SK-N-SH (cell line): ENCODE measurements at regions not wholly inside any gene's neighbourhood (a gene's known extent, or its start where the extent isn't known, plus 50 kb on each side); places are given as distances from the start of the nearest gene placed in this dataset.

Source experiments
- CTCF ChIA-PET: fragments of 300-600, 350-600 bp; formaldehyde crosslinking; extraction: SDS; loops from one replicate; lab custom pipeline; 2021; lab: Yijun Ruan, JAX
- POLR2A ChIA-PET: fragments of 350-600 bp; sonication (Branson Sonifier 250); formaldehyde crosslinking; extraction: SDS; loops from one replicate; lab custom pipeline; 2020; ENCODE audit warnings: antibody characterized with exemption, inconsistent platforms; lab: Yijun Ruan, JAX
- DNase-seq: peaks from one replicate; pipeline ENCODE4 v3.0.0; 2012
- H2AFZ ChIP-seq: fragments of 200-600 bp; sonication (generic); 2 replicates; pipeline ENCODE4 v1.8.1; 2016; ENCODE audit warnings: antibody characterized with exemption, mild to moderate bottlenecking, low read depth
- H3F3A ChIP-seq: fragments of 200-600 bp; sonication (generic); replicated peaks from 2 replicates; pipeline ENCODE3; 2016; ENCODE audit warnings: antibody characterized with exemption, mild to moderate bottlenecking; ENCODE audit not compliant: insufficient read depth
- H3K27ac ChIP-seq, 2 experiments: fragments of 200-500 bp in 1 of 2; fragments of 200-600 bp in 1 of 2; sonication (Bioruptor generic) in 1 of 2; sonication (generic), shearing (Covaris generic) in 1 of 2; 2 replicates each; pipeline versions ENCODE4 v1.5.1 to v1.6.1; 2014 to 2016; ENCODE audit warnings: low read depth in 2 of 2, inconsistent platforms in 1 of 2, low read length in 1 of 2, mild to moderate bottlenecking in 1 of 2, mixed read lengths in 1 of 2
- H3K27me3 ChIP-seq: fragments of 200-600 bp; sonication (generic), shearing (Covaris generic); 2 replicates; pipeline ENCODE4 v1.6.1; 2016; ENCODE audit warnings: mixed run types; ENCODE audit not compliant: insufficient read depth
- H3K36me3 ChIP-seq, 2 experiments: fragments of 200-500 bp in 1 of 2; fragments of 200-600 bp in 1 of 2; sonication (Bioruptor generic) in 1 of 2; sonication (generic) in 1 of 2; replicated peaks in 1 of 2; 2 replicates each; pipeline versions ENCODE3 to v1.5.1; 2014 to 2016; ENCODE audit warnings: low read length in 1 of 2, mild to moderate bottlenecking in 1 of 2; ENCODE audit not compliant: insufficient read depth in 2 of 2, control insufficient read depth in 1 of 2
- H3K4me1 ChIP-seq, 2 experiments: fragments of 200-500 bp in 1 of 2; fragments of 200-600 bp in 1 of 2; sonication (Bioruptor generic) in 1 of 2; sonication (generic), shearing (Covaris generic) in 1 of 2; 2 replicates each; pipeline versions ENCODE4 v1.5.1 to v1.6.1; 2014 to 2016; ENCODE audit warnings: low read depth in 1 of 2, low read length in 1 of 2, mixed run types in 1 of 2; ENCODE audit not compliant: insufficient read depth in 2 of 2, control insufficient read depth in 1 of 2
- H3K4me2 ChIP-seq: fragments of 200-600 bp; sonication (generic), shearing (Covaris generic); 2 replicates; pipeline ENCODE4 v1.6.1; 2017; ENCODE audit warnings: mixed run types
- H3K4me3 ChIP-seq, 2 experiments: fragments of 200-500 bp in 1 of 2; fragments of 200-600 bp in 1 of 2; sonication (Bioruptor generic) in 1 of 2; sonication (generic), shearing (Covaris generic) in 1 of 2; 2 replicates each; pipeline versions ENCODE4 v1.5.1 to v1.8.1; 2014 to 2016; ENCODE audit warnings: low read depth in 2 of 2, inconsistent platforms in 1 of 2, low read length in 1 of 2, mild to moderate bottlenecking in 1 of 2, mixed read lengths in 1 of 2, moderate library complexity in 1 of 2
- H3K79me2 ChIP-seq: fragments of 200-600 bp; sonication (generic); 2 replicates; pipeline ENCODE4 v1.8.1; 2017; ENCODE audit warnings: mild to moderate bottlenecking; ENCODE audit not compliant: insufficient read depth
- H3K9ac ChIP-seq: fragments of 200-600 bp; sonication (generic); 2 replicates; pipeline ENCODE4 v1.6.1; 2017; ENCODE audit warnings: mixed run types
- H3K9me2 ChIP-seq: fragments of 200-600 bp; sonication (generic); 2 replicates; pipeline ENCODE4 v1.6.1; 2017; ENCODE audit warnings: mixed run types
- H3K9me3 ChIP-seq: fragments of 200-600 bp; sonication (generic); 2 replicates; pipeline ENCODE4 v1.6.1; 2017; ENCODE audit warnings: mixed run types, mild to moderate bottlenecking, moderate library complexity
- H4K20me1 ChIP-seq: fragments of 200-600 bp; sonication (generic); 2 replicates; pipeline ENCODE4 v1.6.1; 2017; ENCODE audit warnings: mild to moderate bottlenecking, mixed run types; ENCODE audit not compliant: insufficient read depth
- CHD2 ChIP-seq: fragments of 150-350 bp; IDR thresholded peaks from 2 replicates; pipeline ENCODE4 v1.6.1; 2018; ENCODE audit warnings: low read length; ENCODE audit not compliant: partially characterized antibody
- EP300 ChIP-seq, 2 experiments: IDR thresholded peaks; 2 replicates each; pipeline versions ENCODE4 v1.4.0 to v1.6.1; 2012; ENCODE audit warnings: borderline replicate concordance in 1 of 2, low read depth in 1 of 2, low read length in 1 of 2
- FOXM1 ChIP-seq: IDR thresholded peaks from 2 replicates; pipeline ENCODE4 v1.4.0; 2012; ENCODE audit warnings: low read depth, mild to moderate bottlenecking
- GABPA ChIP-seq: IDR thresholded peaks from 2 replicates; pipeline ENCODE4 v1.4.0; 2012; ENCODE audit warnings: low read depth, mild to moderate bottlenecking
- MAX ChIP-seq: IDR thresholded peaks from 2 replicates; pipeline ENCODE4 v1.4.0; 2012; ENCODE audit warnings: low read depth
- MXI1 ChIP-seq: IDR thresholded peaks from 2 replicates; pipeline ENCODE4 v1.6.1; 2012; ENCODE audit warnings: mild to moderate bottlenecking, low read depth, low read length, improper control_type of control experiment
- NRF1 ChIP-seq: IDR thresholded peaks from 2 replicates; pipeline ENCODE4 v1.6.1; 2012; ENCODE audit warnings: low read depth, mild to moderate bottlenecking, low read length
- POLR2AphosphoS5 ChIP-seq: IDR thresholded peaks from 2 replicates; pipeline ENCODE4 v1.6.1; 2012; ENCODE audit warnings: low read depth, low read length
- RAD21 ChIP-seq: IDR thresholded peaks from 2 replicates; pipeline ENCODE4 v1.6.1; 2012; ENCODE audit warnings: mild to moderate bottlenecking, low read length
- TAF1 ChIP-seq: IDR thresholded peaks from 2 replicates; pipeline ENCODE4 v1.6.1; 2012; ENCODE audit warnings: low read depth, mild to moderate bottlenecking, low read length, moderate library complexity, borderline replicate concordance
- TCF12 ChIP-seq: IDR thresholded peaks from 2 replicates; pipeline ENCODE4 v1.4.0; 2012
- WGBS: methylation state at CpG from one replicate; pipeline ENCODE4 v1.1.6; 2017; ENCODE audit warnings: low lambda C conversion rate; 5-methylcytosine and 5-hydroxymethylcytosine counted together
- TF ChIP-seq, protein P1 (sequence below): fragments of 200-600 bp; sonication (generic); IDR thresholded peaks from 2 replicates; pipeline ENCODE4 v1.6.1; 2017; ENCODE audit warnings: antibody characterized with exemption, mild to moderate bottlenecking, moderate library complexity
- TF ChIP-seq, protein P2 (sequence below): IDR thresholded peaks from 2 replicates; pipeline ENCODE4 v1.4.0; 2012; ENCODE audit warnings: low read depth, borderline replicate concordance
- TF ChIP-seq, protein P3 (sequence below): fragments of 150-350 bp; IDR thresholded peaks from 2 replicates; pipeline ENCODE4 v1.6.1; 2016; ENCODE audit warnings: mild to moderate bottlenecking, low read depth, low read length
- TF ChIP-seq, protein P4 (sequence below): fragments of 150-350 bp; IDR thresholded peaks from 2 replicates; pipeline ENCODE4 v1.6.1; 2017; ENCODE audit warnings: antibody characterized with exemption, low read length, low read depth, borderline replicate concordance

GRCh38 chr10:2938869-2939268 is 128.5 kb upstream of the PFKP start:
- H3K9me2 ChIP-seq: no peaks in the 10 kb centered on the region
- H3K4me2 ChIP-seq: no peak overlapping the region
- TF ChIP-seq RAD21: peak; percentile 43
- TF ChIP-seq POLR2AphosphoS5: no peak
- TF ChIP-seq NRF1: no peak
- TF ChIP-seq, protein P1, sequence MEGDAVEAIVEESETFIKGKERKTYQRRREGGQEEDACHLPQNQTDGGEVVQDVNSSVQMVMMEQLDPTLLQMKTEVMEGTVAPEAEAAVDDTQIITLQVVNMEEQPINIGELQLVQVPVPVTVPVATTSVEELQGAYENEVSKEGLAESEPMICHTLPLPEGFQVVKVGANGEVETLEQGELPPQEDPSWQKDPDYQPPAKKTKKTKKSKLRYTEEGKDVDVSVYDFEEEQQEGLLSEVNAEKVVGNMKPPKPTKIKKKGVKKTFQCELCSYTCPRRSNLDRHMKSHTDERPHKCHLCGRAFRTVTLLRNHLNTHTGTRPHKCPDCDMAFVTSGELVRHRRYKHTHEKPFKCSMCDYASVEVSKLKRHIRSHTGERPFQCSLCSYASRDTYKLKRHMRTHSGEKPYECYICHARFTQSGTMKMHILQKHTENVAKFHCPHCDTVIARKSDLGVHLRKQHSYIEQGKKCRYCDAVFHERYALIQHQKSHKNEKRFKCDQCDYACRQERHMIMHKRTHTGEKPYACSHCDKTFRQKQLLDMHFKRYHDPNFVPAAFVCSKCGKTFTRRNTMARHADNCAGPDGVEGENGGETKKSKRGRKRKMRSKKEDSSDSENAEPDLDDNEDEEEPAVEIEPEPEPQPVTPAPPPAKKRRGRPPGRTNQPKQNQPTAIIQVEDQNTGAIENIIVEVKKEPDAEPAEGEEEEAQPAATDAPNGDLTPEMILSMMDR: peak; percentile 43
- no peaks in the 10 kb centered on the region for H3K9me3 ChIP-seq
- no peaks in the 10 kb centered on the region for H3K36me3 ChIP-seq
- no peak overlapping the region for H3K27ac ChIP-seq
- H3F3A ChIP-seq: no peaks in the 10 kb centered on the region
- no peak overlapping the region for H2AFZ ChIP-seq
- H4K20me1 ChIP-seq: no peaks in the 10 kb centered on the region
- ChIA-PET CTCF (interaction anchor here (2.0 to 2.9 kb wide), 2 partner anchors 10 to 105 kb away, joined by 12 to 16 read pairs; no protein-coding TSS in a partner anchor), POLR2A (no interaction called here)
- DNase-seq: no peak
- no peak overlapping the region for H3K9ac ChIP-seq
- peaks cover 6% of the 10 kb centered on the region; the same call in 1 of the 2 replicates for H3K27me3 ChIP-seq
- peaks cover 4% of the 10 kb centered on the region in 2 experiments; a peak in 1 of 4 replicates for H3K4me1 ChIP-seq
- 49% methylated on average over 3 of the region's 3 CpGs for WGBS
- H3K79me2 ChIP-seq: no peaks in the 10 kb centered on the region
- no peak overlapping the region for H3K4me3 ChIP-seq

DNA sequence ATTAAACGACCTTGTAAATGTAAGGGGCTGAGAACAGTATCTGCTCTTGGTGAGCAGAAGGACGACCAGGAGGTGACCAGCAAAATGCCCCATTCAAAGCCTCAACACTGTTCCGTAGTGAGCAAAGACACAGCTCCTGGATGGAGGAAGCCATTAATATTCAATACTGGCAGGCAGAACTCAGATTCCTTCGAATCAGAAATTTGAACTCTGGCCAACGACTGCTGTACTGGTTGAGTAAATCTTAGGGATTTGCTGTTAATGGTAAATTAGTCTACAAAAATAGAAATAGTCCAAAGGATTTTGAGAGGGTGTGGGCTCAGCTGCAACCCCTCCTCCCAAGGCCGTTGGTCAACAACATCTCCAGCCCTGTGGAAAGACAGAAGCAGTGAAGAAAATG is 130.5 kb upstream of the PFKP start:
- Histone ChIP-seq H3K27me3 (no peaks in the 10 kb centered on the region), H3K4me2 (no peak overlapping the region), H2AFZ (no peak overlapping the region), H4K20me1 (no peaks in the 10 kb centered on the region), H3K4me1 (peaks cover 4 to 8% of the 10 kb centered on the region in 2 experiments; a peak in 2 of 4 replicates), H3K36me3 (no peaks in the 10 kb centered on the region), H3K9ac (no peak overlapping the region), H3K79me2 (no peaks in the 10 kb centered on the region), H3K4me3 (no peak overlapping the region), H3F3A (no peaks in the 10 kb centered on the region), H3K27ac (no peak overlapping the region), H3K9me2 (no peaks in the 10 kb centered on the region), H3K9me3 (no peaks in the 10 kb centered on the region)
- no peak for DNase-seq
- no peak for TF ChIP-seq GABPA
- TF ChIP-seq, protein P1: no peak
- no peak for TF ChIP-seq MXI1
- TF ChIP-seq, protein P2, sequence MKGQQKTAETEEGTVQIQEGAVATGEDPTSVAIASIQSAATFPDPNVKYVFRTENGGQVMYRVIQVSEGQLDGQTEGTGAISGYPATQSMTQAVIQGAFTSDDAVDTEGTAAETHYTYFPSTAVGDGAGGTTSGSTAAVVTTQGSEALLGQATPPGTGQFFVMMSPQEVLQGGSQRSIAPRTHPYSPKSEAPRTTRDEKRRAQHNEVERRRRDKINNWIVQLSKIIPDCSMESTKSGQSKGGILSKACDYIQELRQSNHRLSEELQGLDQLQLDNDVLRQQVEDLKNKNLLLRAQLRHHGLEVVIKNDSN: no peak
- no peak for TF ChIP-seq FOXM1
- TF ChIP-seq, protein P3, sequence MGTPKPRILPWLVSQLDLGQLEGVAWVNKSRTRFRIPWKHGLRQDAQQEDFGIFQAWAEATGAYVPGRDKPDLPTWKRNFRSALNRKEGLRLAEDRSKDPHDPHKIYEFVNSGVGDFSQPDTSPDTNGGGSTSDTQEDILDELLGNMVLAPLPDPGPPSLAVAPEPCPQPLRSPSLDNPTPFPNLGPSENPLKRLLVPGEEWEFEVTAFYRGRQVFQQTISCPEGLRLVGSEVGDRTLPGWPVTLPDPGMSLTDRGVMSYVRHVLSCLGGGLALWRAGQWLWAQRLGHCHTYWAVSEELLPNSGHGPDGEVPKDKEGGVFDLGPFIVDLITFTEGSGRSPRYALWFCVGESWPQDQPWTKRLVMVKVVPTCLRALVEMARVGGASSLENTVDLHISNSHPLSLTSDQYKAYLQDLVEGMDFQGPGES: no peak
- TF ChIP-seq NRF1: no peak
- TF ChIP-seq TCF12: no peak
- no peak for TF ChIP-seq TAF1
- TF ChIP-seq POLR2AphosphoS5: no peak
- TF ChIP-seq EP300 (IDR thresholded peaks at IDR 0.05; ENCODE audit: borderline replicate concordance in 1 of 2, low read depth in 1 of 2, low read length in 1 of 2): no peak
- TF ChIP-seq CHD2: no peak
- TF ChIP-seq, protein P4, sequence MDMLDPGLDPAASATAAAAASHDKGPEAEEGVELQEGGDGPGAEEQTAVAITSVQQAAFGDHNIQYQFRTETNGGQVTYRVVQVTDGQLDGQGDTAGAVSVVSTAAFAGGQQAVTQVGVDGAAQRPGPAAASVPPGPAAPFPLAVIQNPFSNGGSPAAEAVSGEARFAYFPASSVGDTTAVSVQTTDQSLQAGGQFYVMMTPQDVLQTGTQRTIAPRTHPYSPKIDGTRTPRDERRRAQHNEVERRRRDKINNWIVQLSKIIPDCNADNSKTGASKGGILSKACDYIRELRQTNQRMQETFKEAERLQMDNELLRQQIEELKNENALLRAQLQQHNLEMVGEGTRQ: no peak
- TF ChIP-seq RAD21: no peak
- no peak for TF ChIP-seq MAX
- CTCF ChIA-PET: interaction anchor here (1.2 to 2.9 kb wide), 3 partner anchors 8 to 107 kb away, joined by 3 to 16 read pairs (median 12); no protein-coding TSS in a partner anchor
- WGBS: 34% methylated on average over 6 of the region's 6 CpGs
- POLR2A ChIA-PET: no interaction called here
